ENCODE measurements at regions not wholly inside any gene's neighbourhood (a gene's known extent, or its start where the extent isn't known, plus 50 kb on each side); places are given as distances from the start of the nearest gene placed in this dataset.

DNA sequence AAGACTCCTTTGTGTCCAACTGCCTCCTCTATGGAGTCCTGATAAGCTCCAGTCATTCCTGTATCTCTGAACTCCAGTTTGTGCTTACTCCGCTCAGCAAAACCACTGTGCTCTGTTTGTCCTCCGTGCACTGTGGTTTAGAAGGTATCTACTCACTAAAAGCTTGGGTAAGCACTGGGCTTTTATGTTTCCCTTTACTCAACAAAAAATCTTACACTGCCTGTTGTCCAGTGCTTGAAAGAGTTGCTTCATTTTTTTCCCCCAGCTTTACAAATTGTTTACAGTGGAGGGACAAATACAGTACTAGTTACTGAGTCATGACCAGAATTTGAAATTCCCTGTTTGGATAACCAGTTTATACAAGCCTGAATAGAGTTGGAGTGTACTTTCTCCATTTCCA, 545.3 kb upstream of the FAT1 start:
- TF ChIP-seq EZH2phosphoT487 (IDR thresholded peaks at IDR 0.05; ENCODE audit: low read depth, severe bottlenecking, unreplicated experiment), result no peak
- no peak for TF ChIP-seq EZH2 (IDR thresholded peaks at IDR 0.05; ENCODE audit: borderline replicate concordance)
- TF ChIP-seq, protein P1, sequence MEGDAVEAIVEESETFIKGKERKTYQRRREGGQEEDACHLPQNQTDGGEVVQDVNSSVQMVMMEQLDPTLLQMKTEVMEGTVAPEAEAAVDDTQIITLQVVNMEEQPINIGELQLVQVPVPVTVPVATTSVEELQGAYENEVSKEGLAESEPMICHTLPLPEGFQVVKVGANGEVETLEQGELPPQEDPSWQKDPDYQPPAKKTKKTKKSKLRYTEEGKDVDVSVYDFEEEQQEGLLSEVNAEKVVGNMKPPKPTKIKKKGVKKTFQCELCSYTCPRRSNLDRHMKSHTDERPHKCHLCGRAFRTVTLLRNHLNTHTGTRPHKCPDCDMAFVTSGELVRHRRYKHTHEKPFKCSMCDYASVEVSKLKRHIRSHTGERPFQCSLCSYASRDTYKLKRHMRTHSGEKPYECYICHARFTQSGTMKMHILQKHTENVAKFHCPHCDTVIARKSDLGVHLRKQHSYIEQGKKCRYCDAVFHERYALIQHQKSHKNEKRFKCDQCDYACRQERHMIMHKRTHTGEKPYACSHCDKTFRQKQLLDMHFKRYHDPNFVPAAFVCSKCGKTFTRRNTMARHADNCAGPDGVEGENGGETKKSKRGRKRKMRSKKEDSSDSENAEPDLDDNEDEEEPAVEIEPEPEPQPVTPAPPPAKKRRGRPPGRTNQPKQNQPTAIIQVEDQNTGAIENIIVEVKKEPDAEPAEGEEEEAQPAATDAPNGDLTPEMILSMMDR (IDR thresholded peaks at IDR 0.05; ENCODE audit: poor library complexity), result no peak
- Histone ChIP-seq H3K27ac (no peak overlapping the region), H3K9me3 (ENCODE audit: low read depth) (no peaks in the 10 kb centered on the region), H3K4me3 (no peak overlapping the region), H3K27me3 (no peaks in the 10 kb centered on the region), H2AFZ (no peak overlapping the region), H3K36me3 (replicated peaks; ENCODE audit: insufficient read depth, low read depth) (no peaks in the 10 kb centered on the region), H3K4me1 (ENCODE audit: insufficient read depth) (no peaks in the 10 kb centered on the region), H3K4me2 (no peak overlapping the region), H4K20me1 (ENCODE audit: insufficient read depth, poor library complexity, severe bottlenecking) (no peaks in the 10 kb centered on the region), H3K79me2 (no peaks in the 10 kb centered on the region), H3K9me2 (replicated peaks; ENCODE audit: insufficient read depth) (no peaks in the 10 kb centered on the region)
- WGBS (ENCODE audit: low lambda C conversion rate, missing lambda C conversion rate), result 25% methylated on average over 2 of the region's 2 CpGs
- DNase-seq (ENCODE audit: low spot score), result peak; percentile 27

DNA sequence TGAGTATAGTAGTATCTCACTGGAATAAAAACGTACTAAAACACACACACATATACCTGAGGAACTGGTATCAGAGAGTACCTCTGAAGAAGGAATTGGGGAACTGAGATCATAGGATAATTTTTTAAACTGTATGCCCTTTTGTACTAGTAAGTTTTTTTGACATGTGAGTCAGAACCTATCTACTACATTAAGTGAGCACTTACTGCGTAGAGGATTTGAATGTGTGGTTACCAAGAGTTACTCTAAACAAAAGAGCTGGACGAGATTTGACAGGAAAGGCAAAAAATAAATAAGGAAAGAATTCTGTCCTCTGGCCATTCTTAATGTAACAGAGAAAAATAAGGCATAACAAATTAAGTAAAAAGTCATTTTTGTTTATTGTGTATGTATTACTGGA, 546.5 kb upstream of the FAT1 start:
- Histone ChIP-seq H3K4me3 (no peak overlapping the region), H4K20me1 (ENCODE audit: insufficient read depth, poor library complexity, severe bottlenecking) (no peaks in the 10 kb centered on the region), H3K4me1 (ENCODE audit: insufficient read depth) (no peaks in the 10 kb centered on the region), H3K27me3 (no peaks in the 10 kb centered on the region), H3K4me2 (no peak overlapping the region), H3K9me3 (ENCODE audit: low read depth) (no peaks in the 10 kb centered on the region), H3K36me3 (replicated peaks; ENCODE audit: insufficient read depth, low read depth) (no peaks in the 10 kb centered on the region), H3K27ac (no peak overlapping the region), H2AFZ (no peak overlapping the region), H3K9me2 (replicated peaks; ENCODE audit: insufficient read depth) (no peaks in the 10 kb centered on the region), H3K79me2 (no peaks in the 10 kb centered on the region)
- no peak for DNase-seq (ENCODE audit: low spot score)
- WGBS (ENCODE audit: low lambda C conversion rate, missing lambda C conversion rate), result 58% methylated on average over 3 of the region's 3 CpGs
- no peak for TF ChIP-seq EZH2phosphoT487 (IDR thresholded peaks at IDR 0.05; ENCODE audit: low read depth, severe bottlenecking, unreplicated experiment)
- TF ChIP-seq, protein P1 (IDR thresholded peaks at IDR 0.05; ENCODE audit: poor library complexity), result no peak

DNA sequence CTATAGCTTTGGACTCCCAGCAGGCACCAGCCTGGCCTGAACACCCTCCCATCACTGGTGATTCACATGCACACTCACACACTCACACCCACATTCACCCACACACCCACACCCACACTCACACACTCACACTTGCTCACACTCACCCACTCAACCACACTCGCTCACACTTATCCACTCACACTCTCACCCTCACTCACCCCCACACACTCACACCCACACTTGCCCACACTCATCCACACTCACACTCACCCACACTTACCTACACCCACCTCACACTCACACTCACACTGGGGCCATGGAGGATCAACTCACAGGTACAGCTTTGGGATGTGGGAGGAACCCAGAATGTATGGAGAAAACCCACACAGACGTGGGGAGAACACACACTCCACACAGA, 548.2 kb upstream of the FAT1 start:
- H3K27ac ChIP-seq, result no peak overlapping the region
- no peaks in the 10 kb centered on the region for H3K79me2 ChIP-seq
- no peaks in the 10 kb centered on the region for H3K9me3 ChIP-seq (ENCODE audit: low read depth)
- no peak overlapping the region for H3K4me3 ChIP-seq
- H3K4me2 ChIP-seq, result no peak overlapping the region
- H3K9me2 ChIP-seq (replicated peaks; ENCODE audit: insufficient read depth), result no peaks in the 10 kb centered on the region
- H3K27me3 ChIP-seq, result no peaks in the 10 kb centered on the region
- H3K4me1 ChIP-seq (ENCODE audit: insufficient read depth), result no peaks in the 10 kb centered on the region
- H4K20me1 ChIP-seq (ENCODE audit: insufficient read depth, poor library complexity, severe bottlenecking), result no peaks in the 10 kb centered on the region
- H3K36me3 ChIP-seq (replicated peaks; ENCODE audit: insufficient read depth, low read depth), result no peaks in the 10 kb centered on the region
- DNase-seq (ENCODE audit: low spot score), result no peak
- no peak for TF ChIP-seq EZH2 (IDR thresholded peaks at IDR 0.05; ENCODE audit: borderline replicate concordance)
- TF ChIP-seq, protein P1 (IDR thresholded peaks at IDR 0.05; ENCODE audit: poor library complexity), result no peak
- no peak overlapping the region for H2AFZ ChIP-seq
- 94% methylated on average over 2 of the region's 2 CpGs for WGBS (ENCODE audit: low lambda C conversion rate, missing lambda C conversion rate)

DNA sequence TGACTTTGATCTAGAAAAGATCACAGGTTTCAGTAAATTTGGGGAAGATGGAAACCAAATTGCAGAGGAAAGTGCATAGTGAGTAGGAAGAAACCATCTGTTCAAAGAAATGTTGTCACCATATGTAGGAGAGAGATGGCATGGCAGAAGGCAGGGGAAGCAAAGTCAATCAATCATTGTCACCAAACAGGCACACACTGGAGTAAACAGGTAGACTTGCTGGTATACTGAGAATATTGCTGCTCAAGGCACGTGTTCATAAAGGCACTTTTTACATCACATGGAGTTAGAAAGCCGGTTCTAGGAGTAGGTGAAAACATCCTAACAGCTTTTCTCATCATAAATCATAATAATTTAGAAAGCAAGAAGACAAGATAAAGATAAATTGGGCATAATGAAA, 550.5 kb upstream of the FAT1 start:
- DNase-seq (ENCODE audit: low spot score), result no peak
- Histone ChIP-seq H3K4me1 (ENCODE audit: insufficient read depth) (no peaks in the 10 kb centered on the region), H3K79me2 (no peaks in the 10 kb centered on the region), H3K4me2 (no peak overlapping the region), H3K4me3 (no peak overlapping the region), H3K36me3 (replicated peaks; ENCODE audit: insufficient read depth, low read depth) (no peaks in the 10 kb centered on the region), H3K9me2 (replicated peaks; ENCODE audit: insufficient read depth) (no peaks in the 10 kb centered on the region), H3K27me3 (no peaks in the 10 kb centered on the region), H2AFZ (no peak overlapping the region), H4K20me1 (ENCODE audit: insufficient read depth, poor library complexity, severe bottlenecking) (no peaks in the 10 kb centered on the region), H3K9me3 (ENCODE audit: low read depth) (no peaks in the 10 kb centered on the region), H3K27ac (no peak overlapping the region)
- TF ChIP-seq EZH2 (IDR thresholded peaks at IDR 0.05; ENCODE audit: borderline replicate concordance), result no peak
- no peak for TF ChIP-seq EZH2phosphoT487 (IDR thresholded peaks at IDR 0.05; ENCODE audit: low read depth, severe bottlenecking, unreplicated experiment)
- TF ChIP-seq, protein P1 (IDR thresholded peaks at IDR 0.05; ENCODE audit: poor library complexity), result no peak
- 79% methylated on average over 2 of the region's 2 CpGs for WGBS (ENCODE audit: low lambda C conversion rate, missing lambda C conversion rate)

Measured in hepatocyte (in vitro differentiated cells).